ENCODE measurements at regions not wholly inside any gene's neighbourhood (a gene's known extent, or its start where the extent isn't known, plus 50 kb on each side); places are given as distances from the start of the nearest gene placed in this dataset.

- Mint-ChIP-seq H3K4me1 (no peaks in the 10 kb centered on the region), H3K4me3 (no peak overlapping the region), H3K27me3 (no peaks in the 10 kb centered on the region), H3K27ac (no peak overlapping the region), H3K36me3 (ENCODE audit: low read depth) (no peaks in the 10 kb centered on the region), H3K9me3 (no peaks in the 10 kb centered on the region)
- no peak for DNase-seq
- POLR2A ChIA-PET: no interaction called here
- CTCF ChIA-PET: interaction anchor here (1.0 kb wide), 1 partner anchor 11 kb away, joined by 4 read pairs; no protein-coding TSS in a partner anchor
Measured at GRCh38 chr3:151559736-151560135, 98.9 kb upstream of the IGSF10 start.

- CTCF ChIA-PET: no interaction called here
- Mint-ChIP-seq H3K9me3 (no peaks in the 10 kb centered on the region), H3K27ac (no peak overlapping the region), H3K4me1 (no peaks in the 10 kb centered on the region), H3K4me3 (no peak overlapping the region), H3K27me3 (no peaks in the 10 kb centered on the region), H3K36me3 (ENCODE audit: low read depth) (no peaks in the 10 kb centered on the region)
- DNase-seq: no peak
- POLR2A ChIA-PET: no interaction called here
Measured at GRCh38 chr3:151558661-151559060, 97.8 kb upstream of the IGSF10 start.

- ChIA-PET POLR2A (no interaction called here), CTCF (no interaction called here)
- H3K36me3 Mint-ChIP-seq (ENCODE audit: low read depth): no peaks in the 10 kb centered on the region
Measured at GRCh38 chr3:151557068-151557840, 96.4 kb upstream of the IGSF10 start.

DNA sequence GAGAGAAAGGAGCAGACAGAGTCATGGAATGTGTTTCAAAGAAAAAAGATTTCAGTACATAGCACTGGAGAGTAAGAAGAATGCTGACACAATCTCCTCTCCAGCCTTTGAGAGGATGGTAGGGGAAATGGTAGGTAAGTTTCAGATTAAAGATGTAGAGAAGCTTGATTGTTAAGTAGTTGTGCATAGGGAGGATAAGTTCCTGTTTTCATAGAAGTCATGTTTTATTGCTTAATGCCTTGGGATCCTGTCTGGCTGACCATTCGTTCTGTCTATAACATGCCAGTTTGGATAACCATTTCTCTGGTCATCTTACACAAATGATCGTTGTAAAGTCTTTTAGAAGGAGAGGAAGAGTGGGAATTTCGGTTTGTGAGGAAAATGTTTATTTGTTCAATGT lies 95.7 kb upstream of the IGSF10 start:
- Mint-ChIP-seq H3K27me3 (no peaks in the 10 kb centered on the region), H3K4me3 (no peak overlapping the region), H3K9me3 (no peaks in the 10 kb centered on the region), H3K27ac (no peak overlapping the region), H3K36me3 (ENCODE audit: low read depth) (no peaks in the 10 kb centered on the region), H3K4me1 (no peaks in the 10 kb centered on the region)
- CTCF ChIA-PET: no interaction called here
- DNase-seq: no peak
- POLR2A ChIA-PET: no interaction called here

More at GRCh38 chr3:151557068-151557840, 96.4 kb upstream of the IGSF10 start:
- no peak overlapping the region for H3K4me3 Mint-ChIP-seq
- DNase-seq: no peak
- no peaks in the 10 kb centered on the region for H3K9me3 Mint-ChIP-seq
- no peak overlapping the region for H3K27ac Mint-ChIP-seq
- no peaks in the 10 kb centered on the region for H3K4me1 Mint-ChIP-seq
- no peaks in the 10 kb centered on the region for H3K27me3 Mint-ChIP-seq

- H3K4me1 Mint-ChIP-seq: no peaks in the 10 kb centered on the region
- no peaks in the 10 kb centered on the region for H3K36me3 Mint-ChIP-seq (ENCODE audit: low read depth)
- POLR2A ChIA-PET: no interaction called here
- no peaks in the 10 kb centered on the region for H3K9me3 Mint-ChIP-seq
- CTCF ChIA-PET: no interaction called here
- H3K4me3 Mint-ChIP-seq: no peak overlapping the region
- H3K27ac Mint-ChIP-seq: no peak overlapping the region
- DNase-seq: no peak
- peaks cover 2% of the 10 kb centered on the region for H3K27me3 Mint-ChIP-seq
Measured at GRCh38 chr3:151555523-151555922, 94.7 kb upstream of the IGSF10 start.

DNA sequence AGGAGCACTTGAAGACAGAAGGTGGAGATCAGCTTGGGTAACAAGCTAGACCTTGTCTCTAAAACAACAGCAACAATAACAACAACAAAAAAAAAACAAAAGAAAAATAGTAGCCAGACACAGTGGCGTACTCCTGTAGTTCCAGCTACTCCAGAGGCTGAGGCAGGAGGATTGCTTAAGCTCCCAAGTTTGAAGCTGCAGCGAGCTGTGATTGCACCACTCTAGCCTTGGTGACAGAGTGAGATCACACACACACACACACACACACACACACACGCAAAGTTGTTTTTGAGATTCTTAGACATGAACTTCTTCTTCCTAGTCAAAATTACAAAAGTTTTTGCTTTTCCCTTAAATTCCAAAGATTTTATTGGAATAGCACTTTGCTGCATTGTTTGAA lies 93.0 kb upstream of the IGSF10 start:
- CTCF ChIA-PET: no interaction called here
- Mint-ChIP-seq H3K27me3 (peaks cover 4% of the 10 kb centered on the region), H3K9me3 (no peaks in the 10 kb centered on the region), H3K4me3 (no peak overlapping the region), H3K27ac (no peak overlapping the region), H3K4me1 (no peaks in the 10 kb centered on the region), H3K36me3 (ENCODE audit: low read depth) (no peaks in the 10 kb centered on the region)
- DNase-seq: no peak
- POLR2A ChIA-PET: no interaction called here

GRCh38 chr3:151552589-151552988 lies 91.7 kb upstream of the IGSF10 start:
- H3K9me3 Mint-ChIP-seq: no peaks in the 10 kb centered on the region
- no peaks in the 10 kb centered on the region for H3K36me3 Mint-ChIP-seq (ENCODE audit: low read depth)
- DNase-seq: no peak
- H3K27me3 Mint-ChIP-seq: peaks cover 4% of the 10 kb centered on the region
- ChIA-PET CTCF (no interaction called here), POLR2A (no interaction called here)
- no peak overlapping the region for H3K27ac Mint-ChIP-seq
- H3K4me1 Mint-ChIP-seq: no peaks in the 10 kb centered on the region
- H3K4me3 Mint-ChIP-seq: no peak overlapping the region

- H3K4me3 Mint-ChIP-seq: no peak overlapping the region
- H3K9me3 Mint-ChIP-seq: no peaks in the 10 kb centered on the region
- POLR2A ChIA-PET: no interaction called here
- peaks cover 4% of the 10 kb centered on the region for H3K27me3 Mint-ChIP-seq
- CTCF ChIA-PET: no interaction called here
- no peaks in the 10 kb centered on the region for H3K36me3 Mint-ChIP-seq (ENCODE audit: low read depth)
- H3K27ac Mint-ChIP-seq: no peak overlapping the region
- H3K4me1 Mint-ChIP-seq: no peaks in the 10 kb centered on the region
- DNase-seq: no peak
Measured at GRCh38 chr3:151550642-151551041, 89.8 kb upstream of the IGSF10 start.

- H3K36me3 Mint-ChIP-seq (ENCODE audit: low read depth): no peaks in the 10 kb centered on the region
- CTCF ChIA-PET: no interaction called here
- H3K9me3 Mint-ChIP-seq: no peaks in the 10 kb centered on the region
- no peak overlapping the region for H3K27ac Mint-ChIP-seq
- no peaks in the 10 kb centered on the region for H3K4me1 Mint-ChIP-seq
- no peak for DNase-seq
- H3K27me3 Mint-ChIP-seq: peaks cover 4% of the 10 kb centered on the region
- no peak overlapping the region for H3K4me3 Mint-ChIP-seq
- POLR2A ChIA-PET: no interaction called here
Measured at GRCh38 chr3:151550025-151550618, 89.3 kb upstream of the IGSF10 start.

GRCh38 chr3:151548195-151548594 lies 87.3 kb upstream of the IGSF10 start:
- ChIA-PET CTCF (interaction anchor here (1.0 kb wide), 1 partner anchor 12 kb away, joined by 4 read pairs; no protein-coding TSS in a partner anchor), POLR2A (no interaction called here)
- Mint-ChIP-seq H3K27ac (no peak overlapping the region), H3K36me3 (ENCODE audit: low read depth) (no peaks in the 10 kb centered on the region), H3K4me3 (no peak overlapping the region), H3K27me3 (peaks cover 4% of the 10 kb centered on the region), H3K4me1 (no peaks in the 10 kb centered on the region), H3K9me3 (no peaks in the 10 kb centered on the region)
- DNase-seq: no peak

- Mint-ChIP-seq H3K9me3 (no peaks in the 10 kb centered on the region), H3K4me1 (no peaks in the 10 kb centered on the region), H3K27me3 (peaks cover 3% of the 10 kb centered on the region), H3K36me3 (ENCODE audit: low read depth) (no peaks in the 10 kb centered on the region), H3K4me3 (no peak overlapping the region), H3K27ac (no peak overlapping the region)
- ChIA-PET POLR2A (no interaction called here), CTCF (interaction anchor here (0.6 kb wide), 1 partner anchor 19 kb away, joined by 3 read pairs; no protein-coding TSS in a partner anchor)
- DNase-seq: no peak
Measured at GRCh38 chr3:151544164-151544548, 83.3 kb upstream of the IGSF10 start.

- Mint-ChIP-seq H3K9me3 (no peaks in the 10 kb centered on the region), H3K4me1 (no peaks in the 10 kb centered on the region), H3K36me3 (ENCODE audit: low read depth) (no peaks in the 10 kb centered on the region), H3K27ac (no peak overlapping the region), H3K27me3 (no peaks in the 10 kb centered on the region), H3K4me3 (no peak overlapping the region)
- DNase-seq: no peak
- POLR2A ChIA-PET: no interaction called here
- CTCF ChIA-PET: no interaction called here
Measured at GRCh38 chr3:151541178-151541577, 80.3 kb upstream of the IGSF10 start.

DNA sequence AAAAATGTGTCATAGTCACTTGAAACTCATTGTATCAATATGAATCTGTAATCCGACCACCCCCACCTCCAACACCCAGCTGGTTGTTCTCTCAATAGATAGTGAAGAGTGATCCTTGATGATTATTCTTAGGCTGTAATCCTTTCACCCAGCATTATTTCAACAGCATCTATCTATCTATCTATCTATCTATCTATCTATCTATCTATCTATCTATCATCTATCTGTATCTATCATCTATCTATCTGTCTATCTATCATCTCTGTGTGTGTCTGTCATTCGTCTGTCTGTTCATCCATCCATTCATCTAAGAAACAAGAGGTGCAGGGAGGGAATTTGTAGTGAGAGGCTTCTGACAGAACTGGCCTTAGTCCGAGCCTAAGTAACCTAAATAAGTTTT lies 78.7 kb upstream of the IGSF10 start:
- CTCF ChIA-PET: no interaction called here
- no peak for DNase-seq
- no peaks in the 10 kb centered on the region for H3K36me3 Mint-ChIP-seq (ENCODE audit: low read depth)
- H3K4me1 Mint-ChIP-seq: no peaks in the 10 kb centered on the region
- no peaks in the 10 kb centered on the region for H3K27me3 Mint-ChIP-seq
- H3K27ac Mint-ChIP-seq: no peak overlapping the region
- POLR2A ChIA-PET: no interaction called here
- no peaks in the 10 kb centered on the region for H3K9me3 Mint-ChIP-seq
- no peak overlapping the region for H3K4me3 Mint-ChIP-seq

Measured in activated CD4-positive, alpha-beta T cell treated with anti-CD3 and anti-CD28 coated beads, Interleukin-2, amount 10 ng/mL, durations not matched to agents 7 days and 5 days (primary cell).